HepG2 (cell line): ENCODE measurements at regions not wholly inside any gene's neighbourhood (a gene's known extent, or its start where the extent isn't known, plus 50 kb on each side); places are given as distances from the start of the nearest gene placed in this dataset.

ENCODE experiments used
- KLF11 ChIP-seq: IDR thresholded peaks from 2 replicates; pipeline ENCODE4 v1.6.1; 2016; ENCODE audit warnings: missing compliant biosample characterization
- POLR2AphosphoS5 ChIP-seq: IDR thresholded peaks from 2 replicates; pipeline ENCODE4 v1.6.1; 2012; ENCODE audit warnings: low read depth, low read length
- TCF7L2 ChIP-seq: IDR thresholded peaks from 2 replicates; pipeline ENCODE4 v1.6.1; 2011; ENCODE audit warnings: mild to moderate bottlenecking, low read depth, low read length, moderate library complexity
- TF ChIP-seq, protein P1 (sequence below): sonication (generic); formaldehyde crosslinking; IDR thresholded peaks from 2 replicates; pipeline ENCODE4 v1.5.0; 2020; ENCODE audit warnings: mild to moderate bottlenecking, missing genetic modification reagents, moderate library complexity

DNA sequence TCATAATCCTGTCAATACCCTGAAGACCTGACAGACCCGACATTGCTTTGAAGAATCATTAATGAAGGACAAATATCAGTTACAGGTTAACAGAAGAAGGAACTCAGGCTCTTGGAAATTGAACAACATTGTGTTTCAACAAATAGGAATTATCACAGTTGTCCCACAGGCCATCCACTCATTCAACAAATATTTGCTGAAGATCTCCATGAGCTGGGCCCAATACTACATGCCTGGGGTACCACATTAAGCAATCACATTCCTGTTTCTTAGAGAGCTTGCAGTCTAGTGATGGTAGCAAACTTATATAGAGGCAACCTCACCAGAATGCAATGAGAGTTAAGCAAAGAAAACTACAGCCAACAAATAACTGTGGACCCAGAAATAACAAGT, 671.6 kb upstream of the ACVR2A start:
- TF ChIP-seq POLR2AphosphoS5 (no peak), TCF7L2 (no peak), KLF11 (CRISPR knock-in tag) (no peak)
- TF ChIP-seq, protein P1, sequence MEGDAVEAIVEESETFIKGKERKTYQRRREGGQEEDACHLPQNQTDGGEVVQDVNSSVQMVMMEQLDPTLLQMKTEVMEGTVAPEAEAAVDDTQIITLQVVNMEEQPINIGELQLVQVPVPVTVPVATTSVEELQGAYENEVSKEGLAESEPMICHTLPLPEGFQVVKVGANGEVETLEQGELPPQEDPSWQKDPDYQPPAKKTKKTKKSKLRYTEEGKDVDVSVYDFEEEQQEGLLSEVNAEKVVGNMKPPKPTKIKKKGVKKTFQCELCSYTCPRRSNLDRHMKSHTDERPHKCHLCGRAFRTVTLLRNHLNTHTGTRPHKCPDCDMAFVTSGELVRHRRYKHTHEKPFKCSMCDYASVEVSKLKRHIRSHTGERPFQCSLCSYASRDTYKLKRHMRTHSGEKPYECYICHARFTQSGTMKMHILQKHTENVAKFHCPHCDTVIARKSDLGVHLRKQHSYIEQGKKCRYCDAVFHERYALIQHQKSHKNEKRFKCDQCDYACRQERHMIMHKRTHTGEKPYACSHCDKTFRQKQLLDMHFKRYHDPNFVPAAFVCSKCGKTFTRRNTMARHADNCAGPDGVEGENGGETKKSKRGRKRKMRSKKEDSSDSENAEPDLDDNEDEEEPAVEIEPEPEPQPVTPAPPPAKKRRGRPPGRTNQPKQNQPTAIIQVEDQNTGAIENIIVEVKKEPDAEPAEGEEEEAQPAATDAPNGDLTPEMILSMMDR (CRISPR knock-in tag) = no peak
